ENCODE measurements at regions not wholly inside any gene's neighbourhood (a gene's known extent, or its start where the extent isn't known, plus 50 kb on each side); places are given as distances from the start of the nearest gene placed in this dataset.

DNA sequence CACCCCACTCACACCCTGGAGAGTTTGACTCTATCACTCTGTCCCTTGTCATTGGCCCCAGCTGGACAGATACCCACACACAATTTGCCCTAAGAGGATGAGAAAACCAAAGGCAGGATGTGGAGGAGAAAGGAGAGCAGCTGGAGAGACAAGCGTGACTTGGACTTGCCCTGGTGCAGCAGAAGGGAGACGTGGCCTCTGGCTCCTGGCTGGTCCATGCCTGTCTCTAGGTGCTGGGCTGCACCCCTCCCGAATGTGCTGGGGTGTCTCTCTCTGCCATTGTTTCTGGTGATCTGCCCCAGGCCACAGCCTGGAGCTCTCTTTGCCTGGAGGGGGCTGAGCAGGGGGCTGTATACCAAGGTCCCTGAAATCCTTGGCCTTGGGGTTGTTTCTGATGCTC lies 88.7 kb upstream of the HDAC4 start:
- TF ChIP-seq, protein P1, sequence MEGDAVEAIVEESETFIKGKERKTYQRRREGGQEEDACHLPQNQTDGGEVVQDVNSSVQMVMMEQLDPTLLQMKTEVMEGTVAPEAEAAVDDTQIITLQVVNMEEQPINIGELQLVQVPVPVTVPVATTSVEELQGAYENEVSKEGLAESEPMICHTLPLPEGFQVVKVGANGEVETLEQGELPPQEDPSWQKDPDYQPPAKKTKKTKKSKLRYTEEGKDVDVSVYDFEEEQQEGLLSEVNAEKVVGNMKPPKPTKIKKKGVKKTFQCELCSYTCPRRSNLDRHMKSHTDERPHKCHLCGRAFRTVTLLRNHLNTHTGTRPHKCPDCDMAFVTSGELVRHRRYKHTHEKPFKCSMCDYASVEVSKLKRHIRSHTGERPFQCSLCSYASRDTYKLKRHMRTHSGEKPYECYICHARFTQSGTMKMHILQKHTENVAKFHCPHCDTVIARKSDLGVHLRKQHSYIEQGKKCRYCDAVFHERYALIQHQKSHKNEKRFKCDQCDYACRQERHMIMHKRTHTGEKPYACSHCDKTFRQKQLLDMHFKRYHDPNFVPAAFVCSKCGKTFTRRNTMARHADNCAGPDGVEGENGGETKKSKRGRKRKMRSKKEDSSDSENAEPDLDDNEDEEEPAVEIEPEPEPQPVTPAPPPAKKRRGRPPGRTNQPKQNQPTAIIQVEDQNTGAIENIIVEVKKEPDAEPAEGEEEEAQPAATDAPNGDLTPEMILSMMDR (optimal IDR thresholded peaks at IDR 0.05 in 1 of 3, IDR thresholded peaks at IDR 0.05 in 1 of 3, conservative IDR thresholded peaks at IDR 0.05 in 1 of 3; ENCODE audit: extremely low read depth in 1 of 3, insufficient read depth in 2 of 3, low read length in 3 of 3), result no peak
- TF ChIP-seq EZH2 (IDR thresholded peaks at IDR 0.05; ENCODE audit: low read length), result no peak

Data from keratinocyte (primary cell).